Keratinocyte (primary cell): ENCODE measurements at regions not wholly inside any gene's neighbourhood (a gene's known extent, or its start where the extent isn't known, plus 50 kb on each side); places are given as distances from the start of the nearest gene placed in this dataset.

Source experiments
- DNase-seq: peaks from one replicate; pipeline ENCODE4 v3.0.0-alpha.2; 2011; ENCODE audit warnings: low read depth, missing footprints, low spot score
- FAIRE-seq: peaks from 2 replicates; lab custom pipeline; 2011; peaks lifted over from hg19 to GRCh38; lab: Jason Lieb, UNC
- H2AFZ ChIP-seq: 2 replicates; pipeline ENCODE4 v1.6.0; 2012; ENCODE audit warnings: low read length, control low read depth, inconsistent platforms; ENCODE audit not compliant: control insufficient read depth
- H3K27ac ChIP-seq: 2 replicates; pipeline ENCODE4 v1.5.1; 2011; ENCODE audit warnings: low read length; ENCODE audit not compliant: control insufficient read depth, insufficient read depth
- H3K27me3 ChIP-seq: 3 replicates; pipeline ENCODE4 v1.6.0; 2011; ENCODE audit warnings: low read length; ENCODE audit not compliant: control insufficient read depth, insufficient read depth; ENCODE audit errors: extremely low read depth
- H3K36me3 ChIP-seq, 2 experiments: 2 replicates in 1 of 2; 3 replicates in 1 of 2; pipeline ENCODE4 v1.5.1; 2011; ENCODE audit warnings: low read length in 2 of 2, mild to moderate bottlenecking in 1 of 2; ENCODE audit not compliant: control insufficient read depth in 2 of 2, insufficient read depth in 2 of 2; ENCODE audit errors: extremely low read depth in 1 of 2
- H3K4me1 ChIP-seq: 3 replicates; pipeline ENCODE4 v1.5.1; 2011; ENCODE audit warnings: low read length; ENCODE audit not compliant: control insufficient read depth, insufficient read depth; ENCODE audit errors: extremely low read depth
- H3K4me2 ChIP-seq: 3 replicates; pipeline ENCODE4 v1.6.0; 2011; ENCODE audit warnings: low read depth, low read length; ENCODE audit not compliant: control insufficient read depth, insufficient read depth; ENCODE audit errors: extremely low read depth
- H3K4me3 ChIP-seq, 3 experiments: fragments of 200-600 bp in 1 of 3; sonication (generic) in 1 of 3; 2 replicates in 2 of 3; 3 replicates in 1 of 3; pipeline ENCODE4 v1.5.1; 2011 to 2016; ENCODE audit warnings: low read length in 3 of 3, mild to moderate bottlenecking in 3 of 3, control low read depth in 2 of 3, inconsistent platforms in 1 of 3, low read depth in 1 of 3, mixed read lengths in 1 of 3, mixed run types in 1 of 3, moderate library complexity in 1 of 3; ENCODE audit not compliant: control insufficient read depth in 2 of 3, insufficient read depth in 2 of 3; ENCODE audit errors: extremely low read depth in 1 of 3
- H3K79me2 ChIP-seq: 2 replicates; pipeline ENCODE4 v1.6.0; 2012; ENCODE audit warnings: low read length; ENCODE audit not compliant: control insufficient read depth, insufficient read depth
- H3K9ac ChIP-seq: 3 replicates; pipeline ENCODE4 v1.6.0; 2011; ENCODE audit warnings: low read length; ENCODE audit not compliant: control insufficient read depth, insufficient read depth; ENCODE audit errors: extremely low read depth
- H3K9me1 ChIP-seq: 3 replicates; pipeline ENCODE4 v1.6.0; 2011; ENCODE audit warnings: low read length; ENCODE audit not compliant: control insufficient read depth, insufficient read depth; ENCODE audit errors: extremely low read depth
- H3K9me3 ChIP-seq: 2 replicates; pipeline ENCODE4 v1.5.1; 2012; ENCODE audit warnings: low read depth, low read length; ENCODE audit not compliant: control insufficient read depth
- H4K20me1 ChIP-seq: 3 replicates; pipeline ENCODE4 v1.6.0; 2011; ENCODE audit warnings: low read length; ENCODE audit not compliant: control insufficient read depth, insufficient read depth; ENCODE audit errors: extremely low read depth
- EZH2 ChIP-seq: IDR thresholded peaks from one replicate; pipeline ENCODE4 v1.6.1; 2012; ENCODE audit warnings: inconsistent platforms, mild to moderate bottlenecking, low read length, moderate library complexity
- dilution Hi-C: fragments of 300-500 bp; cut with MboI; formaldehyde crosslinking; loops from one replicate; pipeline ENCODE4 v1.7.0; 2020; ENCODE audit warnings: low sequenced_read_pairs; ENCODE audit not compliant: extremely low pct_ligation_motif_present
- TF ChIP-seq, protein P1 (sequence below), 3 experiments: IDR thresholded peaks in 1 of 3; conservative IDR thresholded peaks in 1 of 3; optimal IDR thresholded peaks in 1 of 3; 2 replicates in 2 of 3; 3 replicates in 1 of 3; pipeline versions ENCODE3 to v1.5.1; 2011; ENCODE audit warnings: low read length in 3 of 3, mild to moderate bottlenecking in 3 of 3, moderate library complexity in 2 of 3, control low read depth in 1 of 3, inconsistent platforms in 1 of 3; ENCODE audit not compliant: insufficient read depth in 2 of 3; ENCODE audit errors: extremely low read depth in 1 of 3

DNA sequence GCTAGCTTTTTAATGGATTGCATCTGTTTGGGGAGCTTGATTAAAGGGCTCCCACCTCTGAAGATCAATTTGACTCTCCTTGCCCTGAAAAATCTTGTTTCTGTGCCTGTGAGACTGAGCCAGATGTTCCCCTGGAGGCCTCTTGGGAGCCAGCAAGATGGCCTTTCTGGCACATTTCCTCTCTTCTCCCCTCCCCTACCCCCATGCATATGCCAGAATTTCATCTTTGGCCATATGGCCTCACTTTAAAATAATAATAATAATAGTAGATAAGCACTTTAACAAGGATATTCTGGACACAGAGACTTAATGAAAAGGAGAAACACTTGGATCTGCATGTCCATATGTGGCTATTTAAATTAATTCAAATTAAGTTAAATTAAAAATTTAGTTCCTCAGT lies 144.1 kb upstream of the CES5A start:
- Histone ChIP-seq H2AFZ (no peak overlapping the region), H3K36me3 (no peaks in the 10 kb centered on the region), H3K4me1 (no peaks in the 10 kb centered on the region), H3K79me2 (no peaks in the 10 kb centered on the region), H3K9me1 (no peaks in the 10 kb centered on the region), H3K9ac (no peak overlapping the region), H4K20me1 (no peaks in the 10 kb centered on the region), H3K27me3 (no peaks in the 10 kb centered on the region), H3K4me3 (no peak overlapping the region), H3K4me2 (no peak overlapping the region), H3K9me3 (no peaks in the 10 kb centered on the region), H3K27ac (no peak overlapping the region)
- FAIRE-seq, result no peak
- TF ChIP-seq EZH2, result no peak
- TF ChIP-seq, protein P1, sequence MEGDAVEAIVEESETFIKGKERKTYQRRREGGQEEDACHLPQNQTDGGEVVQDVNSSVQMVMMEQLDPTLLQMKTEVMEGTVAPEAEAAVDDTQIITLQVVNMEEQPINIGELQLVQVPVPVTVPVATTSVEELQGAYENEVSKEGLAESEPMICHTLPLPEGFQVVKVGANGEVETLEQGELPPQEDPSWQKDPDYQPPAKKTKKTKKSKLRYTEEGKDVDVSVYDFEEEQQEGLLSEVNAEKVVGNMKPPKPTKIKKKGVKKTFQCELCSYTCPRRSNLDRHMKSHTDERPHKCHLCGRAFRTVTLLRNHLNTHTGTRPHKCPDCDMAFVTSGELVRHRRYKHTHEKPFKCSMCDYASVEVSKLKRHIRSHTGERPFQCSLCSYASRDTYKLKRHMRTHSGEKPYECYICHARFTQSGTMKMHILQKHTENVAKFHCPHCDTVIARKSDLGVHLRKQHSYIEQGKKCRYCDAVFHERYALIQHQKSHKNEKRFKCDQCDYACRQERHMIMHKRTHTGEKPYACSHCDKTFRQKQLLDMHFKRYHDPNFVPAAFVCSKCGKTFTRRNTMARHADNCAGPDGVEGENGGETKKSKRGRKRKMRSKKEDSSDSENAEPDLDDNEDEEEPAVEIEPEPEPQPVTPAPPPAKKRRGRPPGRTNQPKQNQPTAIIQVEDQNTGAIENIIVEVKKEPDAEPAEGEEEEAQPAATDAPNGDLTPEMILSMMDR (optimal IDR thresholded peaks at IDR 0.05 in 1 of 3, IDR thresholded peaks at IDR 0.05 in 1 of 3, conservative IDR thresholded peaks at IDR 0.05 in 1 of 3; ENCODE audit: extremely low read depth in 1 of 3, insufficient read depth in 2 of 3, low read length in 3 of 3), result no peak
- DNase-seq, result no peak
- dilution Hi-C loops, result no loop called here

- no peak overlapping the region for H3K4me2 ChIP-seq
- no peaks in the 10 kb centered on the region for H4K20me1 ChIP-seq
- peak; percentile 57 for FAIRE-seq
- H3K4me3 ChIP-seq, result no peak overlapping the region
- no peaks in the 10 kb centered on the region for H3K79me2 ChIP-seq
- H3K27me3 ChIP-seq, result no peaks in the 10 kb centered on the region
- no peak overlapping the region for H3K27ac ChIP-seq
- H3K9ac ChIP-seq, result no peak overlapping the region
- dilution Hi-C loops, result no loop called here
- no peak for TF ChIP-seq EZH2
- TF ChIP-seq, protein P1 (optimal IDR thresholded peaks at IDR 0.05 in 1 of 3, IDR thresholded peaks at IDR 0.05 in 1 of 3, conservative IDR thresholded peaks at IDR 0.05 in 1 of 3; ENCODE audit: extremely low read depth in 1 of 3, insufficient read depth in 2 of 3, low read length in 3 of 3), result no peak
- no peaks in the 10 kb centered on the region for H3K4me1 ChIP-seq
- peak; percentile 15 for DNase-seq
- no peaks in the 10 kb centered on the region for H3K9me3 ChIP-seq
- no peaks in the 10 kb centered on the region for H3K36me3 ChIP-seq
- no peak overlapping the region for H2AFZ ChIP-seq
- no peaks in the 10 kb centered on the region for H3K9me1 ChIP-seq
Observed at GRCh38 chr16:56013962-56014552, 138.9 kb upstream of the CES5A start.
